GM18861 (cell line): ENCODE measurements at regions not wholly inside any gene's neighbourhood (a gene's known extent, or its start where the extent isn't known, plus 50 kb on each side); places are given as distances from the start of the nearest gene placed in this dataset.

Source experiments
- ATAC-seq: cut with Tn5 transposase; IDR thresholded peaks from one replicate; pipeline ENCODE4 v1.9.1; 2021; ENCODE audit not compliant: unreplicated experiment

- no peak for ATAC-seq
Observed at GRCh38 chr3:168475704-168476103, 380.0 kb upstream of the GOLIM4 start.

GRCh38 chr3:168473334-168473890 lies 377.7 kb upstream of the GOLIM4 start:
- no peak for ATAC-seq

- ATAC-seq = no peak
Observed at GRCh38 chr3:168472783-168473182, 377.1 kb upstream of the GOLIM4 start.

GRCh38 chr3:168470380-168470779 lies 374.7 kb upstream of the GOLIM4 start:
- ATAC-seq = no peak

GRCh38 chr3:168469436-168469835 lies 373.7 kb upstream of the GOLIM4 start:
- no peak for ATAC-seq

GRCh38 chr3:168467115-168467714 lies 371.5 kb upstream of the GOLIM4 start:
- peak; percentile 59 for ATAC-seq

- no peak for ATAC-seq
Observed at GRCh38 chr3:168461793-168462192, 366.1 kb upstream of the GOLIM4 start.

- ATAC-seq = no peak
Observed at GRCh38 chr3:168459226-168459784, 363.6 kb upstream of the GOLIM4 start.

- no peak for ATAC-seq
Observed at GRCh38 chr3:168457954-168458539, 362.3 kb upstream of the GOLIM4 start.

- no peak for ATAC-seq
Observed at GRCh38 chr3:168455814-168456213, 360.1 kb upstream of the GOLIM4 start.

- no peak for ATAC-seq
Observed at GRCh38 chr3:168453623-168454022, 357.9 kb upstream of the GOLIM4 start.

GRCh38 chr3:168443965-168444364 lies 348.2 kb upstream of the GOLIM4 start:
- ATAC-seq = no peak

GRCh38 chr3:168442502-168442901 lies 346.8 kb upstream of the GOLIM4 start:
- no peak for ATAC-seq

- no peak for ATAC-seq
Observed at GRCh38 chr3:168436245-168436724, 340.6 kb upstream of the GOLIM4 start.

- no peak for ATAC-seq
Observed at GRCh38 chr3:168431491-168431890, 335.8 kb upstream of the GOLIM4 start.

GRCh38 chr3:168427835-168428475 lies 332.2 kb upstream of the GOLIM4 start:
- ATAC-seq = no peak

GRCh38 chr3:168427156-168427555 lies 331.4 kb upstream of the GOLIM4 start:
- ATAC-seq = no peak

- no peak for ATAC-seq
Observed at GRCh38 chr3:168425936-168426595, 330.3 kb upstream of the GOLIM4 start.

GRCh38 chr3:168424059-168424734 lies 328.5 kb upstream of the GOLIM4 start:
- ATAC-seq = no peak

GRCh38 chr3:168422843-168423242 lies 327.1 kb upstream of the GOLIM4 start:
- no peak for ATAC-seq

GRCh38 chr3:168419091-168419490 lies 323.4 kb upstream of the GOLIM4 start:
- ATAC-seq = no peak
